ENCODE measurements at regions not wholly inside any gene's neighbourhood (a gene's known extent, or its start where the extent isn't known, plus 50 kb on each side); places are given as distances from the start of the nearest gene placed in this dataset.
"Not testable (repeated sequence)": the region's sequence is repeated elsewhere in the genome, so short reads cannot be mapped to it uniquely, and the experiment has no call there.

DNA sequence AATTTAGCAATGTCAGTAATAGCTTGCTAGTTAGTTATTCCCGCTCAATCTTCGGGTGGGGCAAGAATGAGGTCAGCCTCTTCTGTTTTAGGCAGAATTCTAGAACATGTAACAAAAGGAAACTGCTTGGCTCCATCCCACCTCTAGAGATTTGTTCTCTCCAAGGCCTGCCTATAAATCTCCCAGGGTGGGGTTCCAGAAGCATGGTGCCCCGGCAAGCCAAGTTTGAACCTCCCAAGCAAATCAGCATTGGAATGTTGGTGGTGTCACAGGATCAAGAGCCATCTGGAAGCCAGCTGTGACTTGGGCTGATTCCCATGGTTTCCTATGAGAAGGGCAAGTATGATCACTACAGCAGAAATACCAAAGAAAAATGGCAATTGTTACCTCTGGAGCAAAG, 79.8 kb upstream of the SMURF2 start:
- TF ChIP-seq, protein P1, sequence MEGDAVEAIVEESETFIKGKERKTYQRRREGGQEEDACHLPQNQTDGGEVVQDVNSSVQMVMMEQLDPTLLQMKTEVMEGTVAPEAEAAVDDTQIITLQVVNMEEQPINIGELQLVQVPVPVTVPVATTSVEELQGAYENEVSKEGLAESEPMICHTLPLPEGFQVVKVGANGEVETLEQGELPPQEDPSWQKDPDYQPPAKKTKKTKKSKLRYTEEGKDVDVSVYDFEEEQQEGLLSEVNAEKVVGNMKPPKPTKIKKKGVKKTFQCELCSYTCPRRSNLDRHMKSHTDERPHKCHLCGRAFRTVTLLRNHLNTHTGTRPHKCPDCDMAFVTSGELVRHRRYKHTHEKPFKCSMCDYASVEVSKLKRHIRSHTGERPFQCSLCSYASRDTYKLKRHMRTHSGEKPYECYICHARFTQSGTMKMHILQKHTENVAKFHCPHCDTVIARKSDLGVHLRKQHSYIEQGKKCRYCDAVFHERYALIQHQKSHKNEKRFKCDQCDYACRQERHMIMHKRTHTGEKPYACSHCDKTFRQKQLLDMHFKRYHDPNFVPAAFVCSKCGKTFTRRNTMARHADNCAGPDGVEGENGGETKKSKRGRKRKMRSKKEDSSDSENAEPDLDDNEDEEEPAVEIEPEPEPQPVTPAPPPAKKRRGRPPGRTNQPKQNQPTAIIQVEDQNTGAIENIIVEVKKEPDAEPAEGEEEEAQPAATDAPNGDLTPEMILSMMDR (IDR thresholded peaks at IDR 0.05; ENCODE audit: borderline replicate concordance, extremely low read depth, low read length, poor library complexity, severe bottlenecking), result not testable (repeated sequence)
- TF ChIP-seq EZH2 (IDR thresholded peaks at IDR 0.05; ENCODE audit: borderline replicate concordance, low read depth, low read length, severe bottlenecking), result not testable (repeated sequence)
